SJSA1 (cell line): ENCODE measurements at regions not wholly inside any gene's neighbourhood (a gene's known extent, or its start where the extent isn't known, plus 50 kb on each side); places are given as distances from the start of the nearest gene placed in this dataset.

Experiments
- DNase-seq, 2 experiments: peaks; one replicate each; pipeline ENCODE4 v3.0.0-alpha.2; 2015 to 2020; ENCODE audit warnings: low spot score in 2 of 2, low read depth in 1 of 2
- H3K27ac ChIP-seq: fragments of 250-450 bp; sonication (Bioruptor Pico); 2 replicates; pipeline ENCODE4 v1.5.1; 2020; ENCODE audit warnings: mild to moderate bottlenecking, moderate library complexity
- H3K27me3 ChIP-seq: fragments of 250-450 bp; sonication (Bioruptor Pico); replicated peaks from 2 replicates; pipeline ENCODE4 v1.5.1; 2020; ENCODE audit warnings: mild to moderate bottlenecking, moderate library complexity
- H3K36me3 ChIP-seq: fragments of 250-450 bp; sonication (Bioruptor Pico); 2 replicates; pipeline ENCODE4 v1.5.1; 2020; ENCODE audit warnings: mild to moderate bottlenecking
- H3K4me1 ChIP-seq: fragments of 250-450 bp; sonication (Bioruptor Pico); replicated peaks from 2 replicates; pipeline ENCODE4 v1.6.1; 2021; ENCODE audit warnings: mild to moderate bottlenecking
- H3K4me3 ChIP-seq: fragments of 250-450 bp; sonication (Bioruptor Pico); 2 replicates; pipeline ENCODE4 v1.5.1; 2020; ENCODE audit warnings: mild to moderate bottlenecking
- H3K9me3 ChIP-seq: fragments of 250-450 bp; sonication (Bioruptor Pico); replicated peaks from 2 replicates; pipeline ENCODE4 v1.5.1; 2020; ENCODE audit warnings: mild to moderate bottlenecking

DNA sequence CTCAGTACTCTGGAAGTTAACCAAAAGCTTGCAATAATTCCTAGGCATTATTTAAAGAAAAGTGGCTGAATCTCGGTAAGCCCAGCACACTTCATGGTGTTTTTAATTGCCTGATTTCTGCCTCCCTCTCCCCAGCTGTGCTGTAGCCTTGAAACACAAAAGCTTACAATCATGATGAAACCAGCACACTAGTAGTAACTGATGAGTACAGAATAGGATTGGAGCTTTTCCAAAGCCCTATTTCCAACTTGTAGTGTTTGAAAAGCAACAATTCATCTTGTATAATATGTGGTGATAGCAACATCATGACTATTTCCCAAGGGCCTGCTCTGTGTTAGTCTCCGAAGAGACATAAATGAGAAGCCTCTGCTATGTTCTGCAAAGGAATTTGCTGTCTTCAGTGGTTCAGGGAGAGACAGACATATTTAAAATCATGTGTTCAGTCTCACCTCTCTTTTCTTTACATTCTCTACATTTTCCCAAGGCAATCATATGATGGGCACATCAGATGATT, 1015.0 kb downstream of the BCL11A start:
- H3K9me3 ChIP-seq, result no peaks in the 10 kb centered on the region
- no peak overlapping the region for H3K4me3 ChIP-seq
- no peaks in the 10 kb centered on the region for H3K27me3 ChIP-seq
- no peaks in the 10 kb centered on the region for H3K4me1 ChIP-seq
- no peak for DNase-seq
- H3K36me3 ChIP-seq, result no peaks in the 10 kb centered on the region
- H3K27ac ChIP-seq, result no peak overlapping the region

DNA sequence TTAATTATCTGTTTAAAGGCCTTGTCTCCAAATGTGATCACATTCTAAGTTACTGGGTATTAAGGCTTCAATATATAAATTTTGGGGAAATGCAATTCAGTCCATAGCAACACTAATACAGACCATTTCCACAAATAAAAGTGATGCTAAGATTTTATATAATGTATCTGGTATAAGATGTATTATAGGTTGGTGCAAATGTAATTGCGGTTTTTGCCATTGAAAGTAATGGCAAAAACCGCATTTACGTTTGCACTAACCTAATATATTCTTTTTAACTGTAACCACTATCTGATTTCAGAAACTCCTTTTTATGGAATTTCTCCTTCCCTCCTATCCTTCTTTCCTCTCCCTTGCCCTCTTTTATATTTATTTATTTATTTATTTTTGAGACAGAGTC, 1020.6 kb downstream of the BCL11A start:
- DNase-seq, result no peak
- no peaks in the 10 kb centered on the region for H3K36me3 ChIP-seq
- no peaks in the 10 kb centered on the region for H3K4me1 ChIP-seq
- no peak overlapping the region for H3K4me3 ChIP-seq
- no peak overlapping the region for H3K27ac ChIP-seq
- no peaks in the 10 kb centered on the region for H3K27me3 ChIP-seq
- H3K9me3 ChIP-seq, result no peaks in the 10 kb centered on the region

DNA sequence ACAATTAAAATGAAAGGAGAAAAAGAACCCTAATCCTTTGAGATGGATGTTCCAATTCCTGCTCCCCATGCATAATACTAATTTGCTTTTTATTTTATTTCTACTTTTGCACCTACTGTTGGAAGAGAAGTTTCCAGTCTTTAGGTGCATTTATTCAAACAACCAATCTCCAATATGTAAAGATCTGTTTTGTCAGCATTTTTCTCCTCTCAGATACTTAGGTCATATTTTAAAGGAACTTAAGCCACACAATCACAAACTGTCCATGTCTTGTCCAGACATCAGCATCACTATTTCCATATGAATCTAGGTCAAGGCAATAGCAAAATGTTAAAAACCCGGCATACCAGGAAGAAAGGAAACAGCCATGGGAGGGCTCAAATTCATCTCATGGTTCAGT, 1023.2 kb downstream of the BCL11A start:
- Histone ChIP-seq H3K4me1 (no peaks in the 10 kb centered on the region), H3K4me3 (no peak overlapping the region), H3K27ac (no peak overlapping the region), H3K36me3 (no peaks in the 10 kb centered on the region), H3K27me3 (no peaks in the 10 kb centered on the region), H3K9me3 (no peaks in the 10 kb centered on the region)
- DNase-seq, result no peak

DNA sequence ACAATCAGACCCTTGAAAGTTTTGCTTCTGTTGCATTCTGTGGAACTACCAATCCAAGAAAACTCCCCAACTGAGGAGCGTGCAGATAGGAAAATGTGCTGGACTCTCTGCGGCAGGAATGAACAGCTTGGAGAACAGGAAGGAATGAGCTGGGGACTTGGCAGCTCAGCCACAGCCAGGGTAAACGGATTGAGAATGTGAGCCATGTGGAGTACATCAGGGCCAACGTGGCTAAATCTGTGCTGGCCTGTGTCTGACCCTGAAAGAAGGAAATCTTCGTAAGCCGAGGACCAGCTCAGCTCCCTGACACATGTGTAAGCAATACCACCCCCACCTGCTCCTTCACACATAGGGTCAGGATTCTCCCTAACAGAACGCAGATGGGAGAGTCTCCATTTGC, 1023.7 kb downstream of the BCL11A start:
- Histone ChIP-seq H3K4me3 (no peak overlapping the region), H3K27ac (no peak overlapping the region), H3K27me3 (no peaks in the 10 kb centered on the region), H3K36me3 (no peaks in the 10 kb centered on the region), H3K9me3 (no peaks in the 10 kb centered on the region), H3K4me1 (no peaks in the 10 kb centered on the region)
- DNase-seq, result no peak

DNA sequence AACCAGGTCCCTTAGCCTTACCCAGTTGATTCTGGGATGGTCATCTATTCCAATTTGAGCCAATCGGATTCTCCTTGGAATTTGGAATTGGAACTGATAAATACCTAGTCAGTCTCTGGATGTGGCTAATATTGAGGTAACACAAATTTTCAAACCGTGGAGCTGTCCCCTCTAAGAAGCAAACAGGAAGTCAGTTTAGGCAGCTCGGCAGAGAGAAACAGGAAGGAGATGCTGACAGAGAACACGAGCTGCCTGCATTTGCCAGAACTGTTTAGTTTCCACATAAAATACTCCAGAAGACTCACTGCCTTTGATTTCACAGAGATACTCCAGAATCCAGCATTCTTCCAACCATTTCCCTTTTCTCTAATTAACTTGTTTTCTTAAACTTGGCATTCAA, 1024.9 kb downstream of the BCL11A start:
- Histone ChIP-seq H3K27ac (no peak overlapping the region), H3K36me3 (no peaks in the 10 kb centered on the region), H3K4me3 (no peak overlapping the region), H3K4me1 (no peaks in the 10 kb centered on the region), H3K9me3 (no peaks in the 10 kb centered on the region), H3K27me3 (no peaks in the 10 kb centered on the region)
- no peak for DNase-seq

DNA sequence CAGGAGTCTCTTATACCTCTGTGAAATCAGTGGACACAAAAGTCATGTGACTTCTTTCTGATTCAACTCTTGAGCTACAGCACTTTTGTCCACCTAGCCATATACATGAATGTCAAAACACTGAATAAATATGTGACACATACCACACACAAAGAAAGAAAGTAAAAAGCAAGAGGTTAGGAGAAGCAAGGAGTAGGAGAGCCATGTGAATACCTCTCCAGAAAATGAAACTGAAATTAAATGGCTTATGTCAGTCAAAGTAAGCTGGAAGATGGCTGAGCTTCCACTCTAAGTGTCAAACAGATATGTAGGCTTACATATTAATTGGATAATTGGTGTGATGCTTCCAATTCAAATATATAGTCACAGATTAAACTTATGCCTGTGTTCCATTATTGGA, 1050.5 kb downstream of the BCL11A start:
- H3K27ac ChIP-seq, result no peak overlapping the region
- no peaks in the 10 kb centered on the region for H3K36me3 ChIP-seq
- H3K4me3 ChIP-seq, result no peak overlapping the region
- no peaks in the 10 kb centered on the region for H3K4me1 ChIP-seq
- 0 out of 2 replicates have a peak, but pooled peaks cover 1% of the 10 kb centered on the region for H3K9me3 ChIP-seq
- no peak for DNase-seq
- H3K27me3 ChIP-seq, result no peaks in the 10 kb centered on the region

DNA sequence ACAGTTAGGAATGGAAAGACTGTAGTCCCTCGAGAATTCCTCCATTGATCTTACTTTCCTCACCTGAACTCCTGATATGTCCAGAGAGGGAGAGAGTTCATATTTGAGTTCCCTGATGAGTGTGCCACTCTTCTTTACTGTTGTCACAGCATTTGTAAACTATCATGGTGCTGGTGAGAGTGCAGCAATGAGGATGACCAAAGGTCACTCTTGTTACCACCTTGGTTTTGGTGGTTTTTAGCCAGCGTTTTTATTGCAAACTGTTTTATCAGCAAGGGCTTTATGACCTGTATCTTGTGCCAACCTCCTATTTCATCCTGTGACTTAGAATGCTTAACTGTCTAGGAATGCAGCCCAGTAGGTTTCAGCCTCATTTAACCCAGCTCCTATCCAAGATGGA, 1062.5 kb downstream of the BCL11A start:
- Histone ChIP-seq H3K27me3 (no peaks in the 10 kb centered on the region), H3K27ac (no peak overlapping the region), H3K36me3 (no peaks in the 10 kb centered on the region), H3K4me3 (no peak overlapping the region), H3K4me1 (no peaks in the 10 kb centered on the region), H3K9me3 (no peaks in the 10 kb centered on the region)
- no peak for DNase-seq

DNA sequence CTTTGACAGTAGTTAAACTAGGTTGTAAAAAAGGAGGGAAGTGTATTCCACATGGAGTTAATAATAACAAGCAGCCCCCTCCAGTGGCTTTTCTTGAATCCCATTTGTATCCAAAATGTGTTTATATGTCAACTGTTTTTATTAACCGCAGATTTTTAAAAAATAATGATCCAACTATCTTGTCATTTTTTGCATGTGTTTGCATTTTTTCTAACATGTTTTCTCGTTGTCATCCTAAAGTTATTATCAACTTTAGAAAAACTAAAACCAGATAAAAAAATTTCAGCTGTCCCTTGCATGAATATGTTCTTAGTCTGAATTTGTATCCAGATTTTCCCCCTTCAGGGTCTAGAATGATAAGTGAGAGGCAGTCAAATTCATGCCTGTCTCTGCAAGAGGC, 1063.3 kb downstream of the BCL11A start:
- H3K9me3 ChIP-seq, result no peaks in the 10 kb centered on the region
- H3K27ac ChIP-seq, result no peak overlapping the region
- H3K36me3 ChIP-seq, result no peaks in the 10 kb centered on the region
- H3K4me3 ChIP-seq, result no peak overlapping the region
- H3K4me1 ChIP-seq, result no peaks in the 10 kb centered on the region
- no peak for DNase-seq
- H3K27me3 ChIP-seq, result no peaks in the 10 kb centered on the region

DNA sequence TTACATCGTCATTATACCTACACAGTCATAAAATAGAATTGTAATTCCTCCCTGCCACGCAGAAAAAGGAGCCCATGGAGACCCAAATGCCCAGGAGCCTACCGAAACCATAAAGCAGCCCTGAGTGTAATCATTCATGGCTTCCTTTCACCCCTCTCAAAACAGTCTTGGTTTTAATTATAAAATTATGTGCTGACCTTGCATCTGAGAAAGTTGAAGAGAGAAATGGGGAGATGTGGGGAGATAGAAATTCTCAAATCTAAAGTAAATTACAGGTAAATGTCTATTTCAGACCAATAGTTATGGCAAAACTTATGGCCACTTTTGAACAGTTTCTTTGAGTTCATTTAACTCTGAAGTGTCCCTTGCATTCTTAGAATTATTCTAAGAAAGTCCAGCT, 1068.8 kb downstream of the BCL11A start:
- H3K36me3 ChIP-seq, result no peaks in the 10 kb centered on the region
- H3K4me1 ChIP-seq, result no peaks in the 10 kb centered on the region
- no peak overlapping the region for H3K4me3 ChIP-seq
- no peaks in the 10 kb centered on the region for H3K9me3 ChIP-seq
- DNase-seq, result no peak
- H3K27me3 ChIP-seq, result no peaks in the 10 kb centered on the region
- no peak overlapping the region for H3K27ac ChIP-seq

DNA sequence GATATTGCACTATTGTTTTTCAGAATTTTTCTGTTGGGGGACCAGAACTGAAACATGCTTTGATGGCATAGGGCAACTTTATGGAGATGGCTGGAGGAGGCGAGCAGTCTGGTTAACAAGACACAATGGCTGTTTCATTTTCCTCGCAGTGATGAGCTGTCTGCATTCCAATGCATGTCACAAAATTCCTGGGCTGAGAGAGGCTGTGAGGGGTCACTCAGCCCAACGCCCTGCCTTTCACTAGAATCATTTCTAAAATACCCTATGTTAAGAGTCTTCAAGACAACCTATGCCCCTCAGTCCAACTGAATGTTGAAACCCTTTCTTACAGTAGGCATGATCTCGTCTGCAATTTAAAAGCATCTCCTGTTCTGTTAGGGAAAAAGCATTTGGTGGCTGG, 1090.0 kb downstream of the BCL11A start:
- H3K4me3 ChIP-seq, result no peak overlapping the region
- no peaks in the 10 kb centered on the region for H3K4me1 ChIP-seq
- DNase-seq, result no peak
- no peaks in the 10 kb centered on the region for H3K36me3 ChIP-seq
- H3K27ac ChIP-seq, result no peak overlapping the region
- H3K27me3 ChIP-seq, result no peaks in the 10 kb centered on the region
- H3K9me3 ChIP-seq, result no peaks in the 10 kb centered on the region

DNA sequence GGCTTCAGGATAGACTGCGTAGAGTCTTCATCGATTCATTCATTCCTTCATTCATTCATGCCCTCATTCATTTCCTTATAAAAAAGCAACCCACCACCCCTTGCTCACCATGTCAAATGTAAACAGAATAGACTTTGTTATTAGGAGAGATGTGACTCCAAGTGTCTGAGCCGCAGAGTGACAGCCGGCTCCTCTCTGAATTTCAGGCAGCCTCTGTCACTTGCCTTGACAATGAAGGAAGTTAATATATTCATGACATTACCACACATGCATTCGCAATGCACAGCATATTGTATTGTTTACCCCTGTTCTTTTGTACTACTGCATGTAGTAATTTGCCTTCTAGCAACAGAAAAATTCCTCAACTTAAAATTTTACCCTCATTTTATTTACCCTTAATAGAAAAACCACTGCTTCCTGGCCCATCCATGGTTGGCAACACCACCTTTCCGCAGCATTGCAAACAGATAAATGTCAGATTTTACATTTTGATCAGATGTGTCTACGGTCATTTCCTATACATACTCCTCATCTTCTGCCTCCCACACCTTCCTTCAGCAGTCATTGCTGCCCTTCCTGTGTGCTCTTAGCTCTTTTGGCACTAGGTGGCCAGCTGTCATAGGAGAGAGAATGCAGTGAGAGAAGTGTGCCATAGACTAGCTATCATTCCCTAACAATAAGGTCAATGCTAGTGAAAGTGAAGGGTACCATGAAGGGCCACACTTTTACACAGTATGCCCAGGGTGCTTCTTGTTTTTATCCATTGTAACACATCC, 1090.8 kb downstream of the BCL11A start:
- Histone ChIP-seq H3K27me3 (no peaks in the 10 kb centered on the region), H3K4me3 (no peak overlapping the region), H3K9me3 (no peaks in the 10 kb centered on the region), H3K27ac (no peak overlapping the region), H3K36me3 (no peaks in the 10 kb centered on the region), H3K4me1 (no peaks in the 10 kb centered on the region)
- no peak for DNase-seq

DNA sequence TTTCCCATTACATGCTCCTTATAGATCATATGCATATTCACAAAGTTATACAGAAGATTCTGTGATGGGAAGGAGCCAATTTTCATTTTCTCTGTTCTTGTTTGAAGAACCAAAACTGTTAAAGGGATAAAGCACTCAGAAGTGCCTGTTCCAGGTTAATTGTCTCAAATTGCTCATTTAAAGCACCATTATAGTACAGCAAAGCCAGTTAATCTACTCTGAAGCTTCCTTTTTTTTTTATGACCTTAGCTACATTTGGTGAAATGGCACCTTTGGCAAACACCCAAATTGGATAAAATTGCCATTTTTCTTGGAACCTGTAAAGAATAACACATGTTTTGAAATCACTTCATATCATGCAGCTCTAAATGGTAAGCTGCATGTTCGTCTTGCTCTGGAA, 1092.3 kb downstream of the BCL11A start:
- H3K27me3 ChIP-seq, result no peaks in the 10 kb centered on the region
- no peak overlapping the region for H3K27ac ChIP-seq
- H3K9me3 ChIP-seq, result no peaks in the 10 kb centered on the region
- no peak for DNase-seq
- H3K4me1 ChIP-seq, result no peaks in the 10 kb centered on the region
- no peak overlapping the region for H3K4me3 ChIP-seq
- H3K36me3 ChIP-seq, result no peaks in the 10 kb centered on the region

DNA sequence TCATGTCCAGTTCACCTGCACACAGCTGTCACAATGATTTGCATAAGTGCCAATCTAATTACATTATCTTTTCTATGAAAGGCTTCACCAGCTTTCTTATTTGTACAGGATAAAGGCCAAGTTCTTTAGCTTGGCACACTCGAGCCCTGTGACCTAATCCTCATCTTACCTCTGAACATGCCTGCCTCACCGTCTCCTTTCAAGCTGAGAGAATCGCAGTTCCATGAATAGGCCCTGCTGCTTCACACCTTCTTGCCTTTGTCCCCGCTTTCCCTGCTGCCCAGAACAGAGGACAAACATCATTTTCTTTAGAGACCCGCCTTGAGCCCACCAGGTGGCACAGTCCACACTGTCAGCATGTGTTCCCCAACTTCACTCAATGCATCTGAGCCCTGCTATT, 1094.7 kb downstream of the BCL11A start:
- H3K9me3 ChIP-seq, result no peaks in the 10 kb centered on the region

DNA sequence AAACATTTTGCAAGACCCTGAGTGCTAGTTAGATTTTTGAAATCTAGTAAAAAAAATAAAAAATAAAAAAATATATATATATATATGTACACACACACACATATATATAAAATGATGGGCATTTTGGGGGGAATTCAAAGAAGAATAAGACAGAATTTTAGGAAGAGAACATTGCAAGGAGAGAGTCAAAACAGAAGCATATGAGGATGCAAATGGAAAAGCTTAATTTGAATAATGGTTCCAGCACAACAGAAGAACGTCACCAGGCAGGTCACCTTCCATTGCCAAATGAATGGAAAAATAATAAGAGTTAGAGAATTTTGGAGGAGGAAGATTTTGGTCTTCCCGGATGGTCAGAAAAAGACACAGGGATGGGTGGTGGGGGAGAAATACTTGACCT, 1097.2 kb downstream of the BCL11A start:
- no peak for DNase-seq

More for the DNA sequence above, 1094.7 kb downstream of the BCL11A start:
- H3K4me1 ChIP-seq, result no peaks in the 10 kb centered on the region
- H3K4me3 ChIP-seq, result no peak overlapping the region
- H3K27ac ChIP-seq, result no peak overlapping the region
- DNase-seq, result no peak
- no peaks in the 10 kb centered on the region for H3K27me3 ChIP-seq
- H3K36me3 ChIP-seq, result no peaks in the 10 kb centered on the region

DNA sequence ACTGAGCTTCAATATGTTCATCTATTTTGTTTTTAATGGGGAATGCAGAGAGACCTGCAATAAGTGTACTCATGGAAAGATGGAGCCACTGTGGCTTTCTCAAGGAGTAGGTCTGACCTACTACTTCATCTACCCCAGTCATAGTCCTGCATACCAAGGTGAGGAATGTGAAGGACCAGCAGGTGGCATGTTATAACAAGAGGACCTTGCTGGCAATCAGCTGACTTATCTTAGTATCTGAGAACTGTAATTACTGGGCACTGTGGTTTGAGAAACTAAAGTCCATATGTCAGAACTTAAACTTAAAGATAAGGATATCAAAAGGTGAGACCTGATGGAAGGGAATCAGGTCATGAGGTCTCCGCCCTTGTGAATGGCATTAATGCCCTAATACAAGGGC, 1104.2 kb downstream of the BCL11A start:
- H3K27me3 ChIP-seq, result no peaks in the 10 kb centered on the region
- no peaks in the 10 kb centered on the region for H3K4me1 ChIP-seq
- no peak for DNase-seq
- no peaks in the 10 kb centered on the region for H3K36me3 ChIP-seq
- 0 out of 2 replicates have a peak, but pooled peaks cover 4% of the 10 kb centered on the region for H3K9me3 ChIP-seq
- no peak overlapping the region for H3K4me3 ChIP-seq
- no peak overlapping the region for H3K27ac ChIP-seq

More for the DNA sequence above, 1097.2 kb downstream of the BCL11A start:
- no peaks in the 10 kb centered on the region for H3K4me1 ChIP-seq
- no peaks in the 10 kb centered on the region for H3K36me3 ChIP-seq
- no peak overlapping the region for H3K4me3 ChIP-seq
- no peak overlapping the region for H3K27ac ChIP-seq
- no peaks in the 10 kb centered on the region for H3K27me3 ChIP-seq
- no peaks in the 10 kb centered on the region for H3K9me3 ChIP-seq
